Left ventricle myocardium inferior (tissue), 1 donor: ENCODE measurements at regions not wholly inside any gene's neighbourhood (a gene's known extent, or its start where the extent isn't known, plus 50 kb on each side); places are given as distances from the start of the nearest gene placed in this dataset.

Source experiments
- DNase-seq: peaks from one replicate; pipeline ENCODE4 v3.0.0-alpha.2; 2020
- H3K27ac ChIP-seq: fragments of 200-600 bp; replicated peaks from 2 replicates; pipeline ENCODE4 v1.8.0; 2021
- H3K27me3 ChIP-seq: fragments of 200-600 bp; 2 replicates; pipeline ENCODE4 v1.8.0; 2021; ENCODE audit warnings: low read depth
- H3K36me3 ChIP-seq: fragments of 200-600 bp; 2 replicates; pipeline ENCODE4 v1.8.0; 2021
- H3K4me1 ChIP-seq: fragments of 200-600 bp; 2 replicates; pipeline ENCODE4 v1.8.0; 2021
- H3K4me3 ChIP-seq: fragments of 200-600 bp; 2 replicates; pipeline ENCODE4 v1.8.0; 2021; ENCODE audit warnings: mild to moderate bottlenecking, moderate library complexity
- H3K9me3 ChIP-seq: fragments of 200-600 bp; replicated peaks from 2 replicates; pipeline ENCODE4 v1.8.0; 2021
- intact Hi-C: fragments of 100-400 bp; cut with micrococcal nuclease; formaldehyde crosslinking; loops from one replicate; pipeline ENCODE4 v1.11.0; 2022
- TF ChIP-seq, protein P1 (sequence below): fragments of 200-600 bp; IDR thresholded peaks from 2 replicates; pipeline ENCODE4 v1.8.0; 2021; ENCODE audit warnings: antibody characterized with exemption, mild to moderate bottlenecking, borderline replicate concordance
- donor health status: DM: no; HTN: yes; CAD: no; lungs with severe emphysema.

DNA sequence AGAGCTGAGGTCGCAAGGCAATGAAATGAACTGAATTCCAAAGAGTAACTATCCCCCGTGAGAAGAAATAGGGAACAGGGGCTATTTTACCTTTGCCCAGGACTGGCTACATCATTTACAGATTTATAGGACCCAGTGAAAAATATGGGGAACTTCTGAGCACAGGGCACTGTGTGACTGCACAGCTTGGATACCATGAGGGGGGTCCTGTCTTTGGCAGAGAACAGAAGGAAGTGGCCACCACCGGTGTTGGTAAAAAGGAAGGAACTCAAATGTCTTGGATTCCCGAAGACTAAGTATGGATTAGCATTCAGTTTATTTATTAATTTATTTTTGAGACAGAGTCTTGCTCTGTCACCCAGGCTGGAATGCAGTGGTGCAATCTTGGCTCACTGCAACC, 119.6 kb downstream of the B3GNT2 start:
- Histone ChIP-seq H3K4me3 (no peak overlapping the region), H3K27ac (no peak overlapping the region), H3K9me3 (no peaks in the 10 kb centered on the region), H3K36me3 (no peaks in the 10 kb centered on the region), H3K27me3 (no peaks in the 10 kb centered on the region), H3K4me1 (peaks cover 1% of the 10 kb centered on the region)
- DNase-seq: no peak
- intact Hi-C loops: loop anchor here (5.0 kb wide), 1 partner anchor 273 kb away; no protein-coding TSS in a partner anchor
- TF ChIP-seq, protein P1, sequence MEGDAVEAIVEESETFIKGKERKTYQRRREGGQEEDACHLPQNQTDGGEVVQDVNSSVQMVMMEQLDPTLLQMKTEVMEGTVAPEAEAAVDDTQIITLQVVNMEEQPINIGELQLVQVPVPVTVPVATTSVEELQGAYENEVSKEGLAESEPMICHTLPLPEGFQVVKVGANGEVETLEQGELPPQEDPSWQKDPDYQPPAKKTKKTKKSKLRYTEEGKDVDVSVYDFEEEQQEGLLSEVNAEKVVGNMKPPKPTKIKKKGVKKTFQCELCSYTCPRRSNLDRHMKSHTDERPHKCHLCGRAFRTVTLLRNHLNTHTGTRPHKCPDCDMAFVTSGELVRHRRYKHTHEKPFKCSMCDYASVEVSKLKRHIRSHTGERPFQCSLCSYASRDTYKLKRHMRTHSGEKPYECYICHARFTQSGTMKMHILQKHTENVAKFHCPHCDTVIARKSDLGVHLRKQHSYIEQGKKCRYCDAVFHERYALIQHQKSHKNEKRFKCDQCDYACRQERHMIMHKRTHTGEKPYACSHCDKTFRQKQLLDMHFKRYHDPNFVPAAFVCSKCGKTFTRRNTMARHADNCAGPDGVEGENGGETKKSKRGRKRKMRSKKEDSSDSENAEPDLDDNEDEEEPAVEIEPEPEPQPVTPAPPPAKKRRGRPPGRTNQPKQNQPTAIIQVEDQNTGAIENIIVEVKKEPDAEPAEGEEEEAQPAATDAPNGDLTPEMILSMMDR: no peak

DNA sequence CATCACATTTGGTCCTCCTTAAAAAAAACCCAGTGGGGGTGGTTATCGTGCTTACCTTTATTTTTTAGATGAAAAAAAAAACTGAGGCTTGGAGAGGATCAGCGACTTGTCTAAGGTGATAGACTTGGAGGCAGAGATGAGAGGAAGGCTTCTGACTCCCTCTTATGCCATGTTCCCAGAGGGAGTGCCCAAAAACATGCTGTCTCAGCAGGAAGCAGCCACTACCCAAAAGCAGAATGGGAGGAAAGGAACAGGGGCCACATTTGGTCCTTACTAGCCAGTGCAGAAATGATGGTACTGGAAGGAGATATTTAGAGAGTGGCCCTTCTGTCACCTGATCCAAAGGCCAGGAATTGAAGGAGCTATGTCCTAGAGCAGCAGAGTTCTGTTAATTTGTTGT, 118.4 kb downstream of the B3GNT2 start:
- no peak overlapping the region for H3K27ac ChIP-seq
- H3K36me3 ChIP-seq: no peaks in the 10 kb centered on the region
- intact Hi-C loops: no loop called here
- no peak overlapping the region for H3K4me3 ChIP-seq
- DNase-seq: no peak
- H3K27me3 ChIP-seq: no peaks in the 10 kb centered on the region
- peaks cover 13% of the 10 kb centered on the region for H3K4me1 ChIP-seq
- TF ChIP-seq, protein P1: no peak
- no peaks in the 10 kb centered on the region for H3K9me3 ChIP-seq

DNA sequence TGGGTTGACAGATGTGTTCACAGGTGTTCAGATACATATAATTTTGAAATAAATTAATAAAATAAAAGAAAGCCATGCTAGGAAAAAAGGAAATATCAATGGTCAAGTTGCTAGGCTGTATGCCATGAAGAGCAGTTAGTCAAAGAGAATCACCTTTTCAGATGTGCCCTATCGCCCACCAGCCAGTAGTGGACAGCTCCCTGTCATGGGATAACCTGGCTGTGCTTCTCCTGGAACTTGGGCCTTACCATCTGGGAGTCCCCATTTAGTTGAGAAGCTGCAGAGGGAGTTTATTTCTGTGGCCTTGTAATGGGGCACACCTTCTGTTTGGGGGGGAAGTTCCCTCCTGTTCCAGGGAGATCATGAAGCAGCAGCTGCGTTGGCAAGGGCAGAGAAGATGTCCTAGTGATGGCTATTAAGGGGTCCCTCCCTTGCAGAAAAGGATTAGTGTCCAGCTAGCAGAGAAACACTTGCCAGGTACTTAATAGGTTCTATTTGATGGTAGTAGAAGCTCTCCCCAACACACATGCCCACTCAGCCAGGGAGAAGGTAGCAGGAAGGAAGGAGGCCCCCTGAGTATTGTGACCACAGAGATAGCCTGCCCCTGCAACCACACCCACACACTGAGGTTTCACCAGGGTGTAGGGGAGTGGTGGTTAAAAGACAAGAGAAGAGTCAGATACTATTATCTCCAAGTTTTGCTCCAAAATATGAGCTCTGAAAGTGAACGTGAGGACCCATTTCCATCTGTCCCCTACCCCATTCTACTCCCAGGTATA, 117.7 kb downstream of the B3GNT2 start:
- no peaks in the 10 kb centered on the region for H3K36me3 ChIP-seq
- no peak overlapping the region for H3K27ac ChIP-seq
- intact Hi-C loops: no loop called here
- H3K9me3 ChIP-seq: no peaks in the 10 kb centered on the region
- peaks cover 17% of the 10 kb centered on the region for H3K4me1 ChIP-seq
- no peak for DNase-seq
- no peaks in the 10 kb centered on the region for H3K27me3 ChIP-seq
- H3K4me3 ChIP-seq: no peak overlapping the region
- TF ChIP-seq, protein P1: no peak

DNA sequence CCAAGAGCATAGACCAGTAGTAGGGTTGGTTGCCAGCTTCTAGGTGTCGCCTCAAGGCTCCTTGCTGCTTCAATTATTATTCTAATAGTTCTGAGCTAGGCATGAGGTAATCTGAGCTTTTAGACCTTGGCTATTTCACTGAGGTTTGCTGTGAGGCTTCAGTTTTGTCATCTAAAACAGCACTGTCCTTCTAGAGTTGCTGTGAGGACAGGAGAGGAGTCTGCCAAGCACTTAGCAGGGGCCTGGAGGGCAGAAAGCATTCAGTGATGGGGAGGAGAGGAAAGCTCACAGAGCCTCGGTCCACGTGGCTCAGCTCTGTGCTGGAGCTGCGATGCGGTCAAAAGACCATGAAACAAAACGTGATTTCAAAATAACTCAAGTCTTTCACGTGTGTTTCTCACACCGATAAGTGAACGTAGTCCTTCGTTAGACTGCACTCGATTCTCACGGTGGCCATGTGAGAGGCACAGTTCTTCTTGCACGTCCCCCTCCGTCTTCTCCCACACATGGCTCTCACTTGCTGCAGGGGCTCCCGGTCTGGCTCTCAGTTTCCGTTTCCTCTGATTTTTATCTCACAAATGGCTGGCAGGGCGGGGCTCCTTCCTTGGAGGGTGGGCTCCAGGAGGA, 113.7 kb downstream of the B3GNT2 start:
- no peaks in the 10 kb centered on the region for H3K9me3 ChIP-seq
- peaks cover 50% of the 10 kb centered on the region for H3K4me1 ChIP-seq
- DNase-seq: no peak
- no peaks in the 10 kb centered on the region for H3K27me3 ChIP-seq
- H3K36me3 ChIP-seq: no peaks in the 10 kb centered on the region
- peak overlapping the region; percentile 59 for H3K27ac ChIP-seq
- peak overlapping the region; percentile 26 for H3K4me3 ChIP-seq
- TF ChIP-seq, protein P1: no peak
- intact Hi-C loops: no loop called here

DNA sequence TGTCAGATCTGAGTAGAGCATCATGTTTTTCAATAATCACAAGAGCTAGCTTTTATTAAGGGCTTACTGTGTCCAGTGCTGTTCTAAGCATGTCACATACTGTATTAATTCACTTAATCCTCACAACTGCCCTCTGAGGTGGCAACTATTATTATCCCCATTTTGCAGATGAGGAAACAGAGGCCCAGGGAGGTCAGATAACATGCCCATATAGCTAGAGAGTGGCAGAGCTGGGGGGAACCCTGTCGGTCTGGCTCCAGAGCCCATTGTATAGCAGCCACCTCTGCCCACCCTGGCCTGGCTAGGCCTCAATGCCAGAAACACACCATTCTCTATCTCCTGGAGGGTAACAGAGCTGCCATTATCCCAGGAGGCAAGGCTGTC, 113.2 kb downstream of the B3GNT2 start:
- peak overlapping the region; percentile 59 for H3K27ac ChIP-seq
- H3K4me1 ChIP-seq: peaks cover 55% of the 10 kb centered on the region
- intact Hi-C loops: no loop called here
- no peaks in the 10 kb centered on the region for H3K36me3 ChIP-seq
- TF ChIP-seq, protein P1: no peak
- H3K27me3 ChIP-seq: no peaks in the 10 kb centered on the region
- H3K4me3 ChIP-seq: no peak overlapping the region
- no peaks in the 10 kb centered on the region for H3K9me3 ChIP-seq
- DNase-seq: no peak
